KBM-7 (cell line): ENCODE measurements at regions not wholly inside any gene's neighbourhood (a gene's known extent, or its start where the extent isn't known, plus 50 kb on each side); places are given as distances from the start of the nearest gene placed in this dataset.

Source experiments
- DNase-seq: peaks from one replicate; pipeline ENCODE4 v3.0.0-alpha.2; 2015
- in situ Hi-C: fragments of 300-500 bp; cut with MboI; formaldehyde crosslinking; loops from 2 replicates; pipeline ENCODE4 v1.14.3; 2020; ENCODE audit warnings: low sequenced_read_pairs, low pct_unique_long_range_greater_than_20kb, mixed read lengths

DNA sequence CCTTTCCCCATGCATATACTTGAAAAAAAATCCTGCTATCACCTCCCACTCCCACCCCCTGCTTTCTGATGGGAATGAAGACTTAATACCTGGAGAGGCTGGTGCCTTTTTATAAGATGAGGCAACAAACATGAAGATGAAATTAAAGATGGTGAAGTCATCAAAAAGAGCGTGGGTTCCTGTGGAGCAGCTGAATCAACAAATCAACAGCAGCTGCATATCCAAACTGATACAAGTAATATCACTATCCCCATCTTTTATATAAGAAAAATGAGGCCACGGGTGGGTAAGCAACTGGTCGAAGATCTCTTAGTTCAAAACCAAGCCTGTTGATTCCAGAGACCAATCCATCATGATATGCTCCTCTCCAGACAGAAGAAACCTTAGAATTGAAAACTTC lies 268.5 kb downstream of the ENC1 start:
- no peak for DNase-seq
- in situ Hi-C loops = no loop called here

DNA sequence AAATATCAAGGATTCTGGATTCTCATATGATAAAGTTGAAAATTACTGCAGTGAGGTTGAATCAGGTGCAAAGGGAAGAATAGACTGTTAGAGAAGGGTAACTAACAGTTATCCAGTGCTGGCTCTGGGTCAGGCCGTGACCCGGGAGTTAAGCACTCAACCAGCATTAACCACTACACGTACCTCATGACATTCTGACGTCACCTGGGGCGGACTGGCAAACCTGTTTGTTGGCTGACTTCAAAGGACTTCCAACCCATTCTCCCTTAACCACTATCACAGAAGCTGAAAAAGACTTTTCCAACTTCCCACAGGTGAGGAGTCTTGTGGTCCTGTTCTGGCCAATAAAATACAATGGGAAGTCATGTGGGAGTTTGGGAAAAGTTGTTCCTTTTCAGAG lies 268.9 kb downstream of the ENC1 start:
- in situ Hi-C loops = no loop called here
- DNase-seq = no peak

DNA sequence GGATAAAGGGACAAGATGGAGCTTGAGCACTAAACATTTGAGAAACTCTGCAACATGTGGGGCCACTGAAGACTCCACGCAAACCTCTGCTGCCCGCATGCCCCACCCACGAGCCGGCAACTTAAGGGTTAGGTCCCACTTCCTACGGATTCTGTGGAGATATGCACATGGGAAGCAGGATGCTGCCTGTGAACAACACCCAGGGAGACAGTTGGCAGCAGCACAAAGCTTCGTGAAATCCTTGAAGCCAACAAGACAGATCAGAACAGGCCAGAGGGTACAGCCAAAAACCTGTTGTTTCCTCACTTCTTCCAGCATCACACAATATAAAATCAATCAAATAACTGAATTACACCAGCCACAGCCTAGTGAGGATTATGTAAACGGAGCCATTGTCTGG lies 270.4 kb downstream of the ENC1 start:
- DNase-seq = no peak
- in situ Hi-C loops = no loop called here

DNA sequence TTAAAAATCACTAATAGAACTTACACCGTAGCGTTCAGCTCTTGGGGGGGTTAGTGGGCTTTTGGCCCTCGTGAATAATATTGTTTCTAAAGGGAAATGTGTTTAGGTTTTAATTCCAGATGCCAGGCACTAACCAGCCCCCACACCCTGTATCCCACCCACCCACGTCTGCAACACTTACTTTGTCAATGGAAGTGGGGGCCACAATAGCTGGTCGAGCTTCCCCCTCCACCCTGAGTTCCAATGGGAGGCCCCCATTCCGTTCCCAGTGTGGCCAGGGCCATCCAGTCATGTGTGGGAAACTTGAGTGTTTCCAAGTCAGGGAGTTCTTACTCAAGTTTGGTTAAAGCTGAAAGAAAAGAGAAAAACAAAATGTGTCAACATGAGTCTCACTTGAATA lies 271.4 kb downstream of the ENC1 start:
- in situ Hi-C loops = no loop called here
- no peak for DNase-seq

DNA sequence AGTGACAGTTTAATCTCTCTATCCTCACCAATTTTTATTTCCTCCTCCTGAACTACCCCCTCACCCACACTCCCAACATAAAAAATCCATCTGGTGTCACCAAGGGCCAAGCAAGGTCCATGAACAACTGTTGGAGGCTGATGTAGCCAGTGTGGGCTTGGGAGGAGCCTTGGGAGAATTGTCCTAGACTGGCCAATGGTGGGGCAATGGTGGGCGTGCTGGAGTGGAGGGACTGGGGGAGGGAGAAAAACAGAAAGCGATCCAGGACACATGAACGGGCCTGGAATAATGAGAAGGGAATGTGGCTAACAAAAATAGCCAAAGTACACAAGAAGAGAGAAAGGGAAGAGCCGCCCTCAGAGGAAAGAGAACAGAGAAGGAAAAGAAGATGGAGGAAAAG lies 272.6 kb downstream of the ENC1 start:
- in situ Hi-C loops = no loop called here
- DNase-seq = no peak

DNA sequence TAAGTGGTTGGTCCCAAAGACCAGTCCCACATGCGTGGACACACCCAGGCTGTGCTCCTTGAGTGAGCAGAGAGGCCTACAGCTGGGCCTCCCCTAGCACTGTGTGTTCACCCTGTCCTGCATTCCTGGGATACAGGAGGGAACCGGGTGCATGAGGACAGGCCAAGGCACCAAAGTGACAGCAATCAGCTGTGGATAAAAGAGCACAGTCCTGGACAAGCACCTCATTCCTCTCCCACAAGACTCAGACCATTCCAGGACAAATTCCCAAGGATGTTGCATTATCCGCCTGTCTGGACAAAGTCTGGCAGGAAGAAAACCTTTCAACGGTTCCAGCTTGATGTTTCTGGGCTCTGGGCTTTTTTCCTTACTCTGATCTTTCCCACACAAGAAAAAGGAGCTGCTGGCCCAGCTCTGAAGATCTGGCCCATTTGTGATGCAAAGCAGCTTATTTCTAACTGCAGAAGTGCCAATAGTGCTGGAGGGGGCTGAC lies 273.2 kb downstream of the ENC1 start:
- in situ Hi-C loops = no loop called here
- no peak for DNase-seq

DNA sequence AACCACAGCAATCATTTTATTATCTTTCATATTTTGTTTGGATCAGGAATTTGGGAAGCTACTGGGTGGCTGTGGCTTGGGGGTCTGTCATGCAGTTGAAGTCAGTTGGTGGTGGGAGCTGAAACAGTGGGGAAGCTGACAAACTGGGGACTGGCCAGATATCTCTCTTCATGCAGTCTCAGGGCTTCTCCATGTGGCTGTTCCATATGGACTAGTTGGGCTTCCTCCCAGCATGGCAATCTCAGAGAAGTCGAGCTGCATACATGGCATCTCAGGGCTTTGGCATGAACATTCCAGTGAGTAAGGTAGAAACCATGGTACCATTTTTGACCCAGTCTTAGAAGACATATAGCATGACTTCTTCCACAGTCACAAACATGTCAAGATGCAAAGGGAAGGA lies 274.8 kb downstream of the ENC1 start:
- in situ Hi-C loops = no loop called here

DNA sequence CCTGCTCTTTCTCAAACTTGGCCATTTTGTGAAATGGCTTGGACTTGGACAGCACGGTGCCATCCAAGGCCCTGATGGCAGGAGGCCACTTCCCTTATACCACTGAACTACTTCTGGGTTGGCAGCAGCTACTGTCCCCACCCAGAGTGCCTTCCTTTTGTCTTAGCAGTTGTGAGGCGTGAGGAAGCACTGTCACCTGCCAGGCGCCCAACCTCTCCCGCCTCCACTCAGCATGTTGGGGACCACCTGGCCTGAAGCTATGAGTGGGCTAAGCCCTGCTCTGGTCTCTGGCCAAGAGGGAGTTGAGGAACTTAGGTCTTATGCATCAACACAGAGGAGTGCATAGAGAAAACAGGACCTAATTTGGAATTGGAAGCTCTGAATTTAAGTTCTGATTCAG lies 276.0 kb downstream of the ENC1 start:
- DNase-seq = no peak

More for the DNA sequence above, 274.8 kb downstream of the ENC1 start:
- no peak for DNase-seq

DNA sequence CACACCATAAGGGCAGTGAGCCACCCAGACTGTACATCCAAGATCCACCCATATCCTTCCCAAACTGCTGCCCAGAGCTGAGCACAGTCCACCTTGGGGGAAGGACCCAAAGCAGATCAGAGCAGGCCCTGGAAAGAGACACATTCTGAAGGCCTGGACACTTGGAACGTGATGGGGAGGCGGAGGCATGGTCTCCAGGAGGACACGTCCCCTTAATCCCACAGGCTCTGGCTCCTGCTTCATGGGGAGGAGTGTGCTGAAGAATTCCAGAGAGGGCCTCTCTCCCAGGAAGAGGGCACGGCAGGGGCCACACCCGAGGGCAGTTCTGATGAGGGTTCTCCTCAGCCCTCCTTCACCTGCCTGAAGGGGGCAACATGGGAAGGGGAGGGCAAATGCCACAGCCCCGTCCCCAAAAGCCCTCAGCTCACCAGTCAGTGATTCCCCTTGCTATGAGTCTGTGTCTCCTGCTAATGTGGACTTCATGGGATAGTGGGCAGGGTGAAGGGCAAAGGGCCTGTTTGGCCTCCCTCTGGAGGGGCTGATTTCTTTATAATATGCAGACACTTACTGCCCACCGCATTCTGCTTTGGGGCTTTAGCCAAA lies 276.8 kb downstream of the ENC1 start:
- no peak for DNase-seq
- in situ Hi-C loops = no loop called here

More for the DNA sequence above, 276.0 kb downstream of the ENC1 start:
- in situ Hi-C loops = no loop called here

DNA sequence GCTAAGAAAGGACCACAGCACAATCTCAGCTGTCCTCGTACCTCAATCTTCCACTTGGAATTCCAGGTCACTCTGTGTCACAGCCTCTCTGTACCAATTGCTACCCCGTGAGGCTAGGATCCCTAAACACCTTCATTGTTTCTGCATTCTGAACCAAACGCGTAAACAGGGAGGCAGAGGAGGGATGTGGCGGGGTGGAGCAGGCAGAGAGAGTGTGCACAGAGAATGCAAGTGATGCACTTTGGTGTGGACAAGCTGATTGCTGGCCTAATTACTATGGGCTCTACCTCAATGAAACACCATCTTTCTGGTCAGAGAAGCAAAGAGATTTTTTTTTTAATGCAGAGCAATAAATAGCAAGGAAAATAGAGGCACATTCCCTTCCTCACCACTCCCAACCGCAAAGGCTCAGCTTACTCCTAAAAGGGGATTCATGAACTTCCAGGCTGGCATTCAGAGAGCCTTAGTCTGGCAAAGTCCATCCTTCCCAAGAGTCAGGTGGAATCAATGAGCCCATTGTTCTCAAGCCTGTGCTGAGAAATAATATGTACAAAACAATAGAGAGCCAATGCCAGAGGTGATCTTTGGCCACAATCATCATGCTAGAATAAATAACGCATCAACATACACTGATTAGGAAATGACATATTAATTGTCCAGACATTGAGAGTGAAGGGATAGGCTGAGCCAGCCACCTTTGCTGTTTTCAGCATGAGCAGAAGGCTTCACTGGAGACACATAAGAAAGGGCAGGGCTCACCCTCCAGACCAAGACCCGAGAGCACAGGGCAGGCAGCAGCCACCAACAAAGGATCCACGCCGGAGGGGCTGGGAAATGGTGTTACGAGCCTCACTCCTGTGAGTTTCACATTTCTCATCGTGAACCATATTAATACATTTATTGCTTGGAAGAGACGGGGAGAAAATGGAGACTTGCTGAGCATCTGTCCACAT lies 278.8 kb downstream of the ENC1 start:
- DNase-seq = no peak
- in situ Hi-C loops = no loop called here

DNA sequence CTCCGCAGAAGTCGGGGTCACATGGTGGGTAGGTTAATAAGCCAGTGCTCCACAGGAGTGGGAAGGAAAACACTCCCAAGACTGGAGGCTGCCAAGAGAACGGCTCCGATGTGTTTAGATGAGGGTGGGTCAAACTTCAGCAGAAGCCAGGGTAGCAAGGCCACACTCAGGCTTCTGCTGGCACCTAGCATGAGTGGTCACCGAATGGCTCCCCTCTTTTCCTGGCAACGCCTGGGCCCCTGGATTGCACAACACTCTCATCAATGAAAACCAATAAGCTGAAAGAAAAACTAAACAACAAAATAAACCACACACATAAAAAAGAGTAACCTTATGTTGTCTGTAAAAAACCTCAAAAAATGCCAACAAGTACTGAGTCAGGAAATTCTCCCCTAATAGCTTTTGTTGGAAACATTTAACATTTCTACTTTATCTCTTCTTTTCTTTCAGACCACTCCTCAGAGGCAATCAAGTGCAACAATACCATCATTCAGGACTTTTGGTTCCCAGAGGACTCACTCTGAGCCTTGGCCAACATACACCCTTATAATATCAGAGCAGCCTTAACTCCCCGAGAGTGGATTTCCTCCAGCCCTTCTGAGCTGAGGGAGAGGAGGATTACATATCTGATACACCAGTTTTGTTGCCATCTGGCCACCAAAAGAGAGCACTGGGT lies 279.9 kb downstream of the ENC1 start:
- in situ Hi-C loops = no loop called here
- no peak for DNase-seq

DNA sequence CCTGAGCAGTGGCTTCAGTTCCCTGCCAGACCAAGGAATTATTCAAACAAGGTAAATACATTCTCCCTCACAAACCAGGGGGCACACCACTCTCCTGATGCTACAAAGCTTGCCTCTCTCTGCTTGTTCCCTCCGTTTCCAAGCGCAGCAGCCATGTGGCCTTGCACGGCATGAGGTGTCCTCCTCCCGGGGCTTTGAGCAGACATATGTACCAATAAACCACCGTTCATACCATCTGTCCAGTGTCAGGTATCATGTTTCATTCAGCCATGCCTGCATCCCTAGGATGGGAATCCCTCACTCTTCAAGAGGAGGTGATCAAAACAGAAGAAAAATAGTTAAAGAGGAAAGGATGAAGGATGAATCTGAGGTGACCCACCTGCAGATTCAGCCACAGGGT lies 282.7 kb downstream of the ENC1 start:
- in situ Hi-C loops = no loop called here
- no peak for DNase-seq

DNA sequence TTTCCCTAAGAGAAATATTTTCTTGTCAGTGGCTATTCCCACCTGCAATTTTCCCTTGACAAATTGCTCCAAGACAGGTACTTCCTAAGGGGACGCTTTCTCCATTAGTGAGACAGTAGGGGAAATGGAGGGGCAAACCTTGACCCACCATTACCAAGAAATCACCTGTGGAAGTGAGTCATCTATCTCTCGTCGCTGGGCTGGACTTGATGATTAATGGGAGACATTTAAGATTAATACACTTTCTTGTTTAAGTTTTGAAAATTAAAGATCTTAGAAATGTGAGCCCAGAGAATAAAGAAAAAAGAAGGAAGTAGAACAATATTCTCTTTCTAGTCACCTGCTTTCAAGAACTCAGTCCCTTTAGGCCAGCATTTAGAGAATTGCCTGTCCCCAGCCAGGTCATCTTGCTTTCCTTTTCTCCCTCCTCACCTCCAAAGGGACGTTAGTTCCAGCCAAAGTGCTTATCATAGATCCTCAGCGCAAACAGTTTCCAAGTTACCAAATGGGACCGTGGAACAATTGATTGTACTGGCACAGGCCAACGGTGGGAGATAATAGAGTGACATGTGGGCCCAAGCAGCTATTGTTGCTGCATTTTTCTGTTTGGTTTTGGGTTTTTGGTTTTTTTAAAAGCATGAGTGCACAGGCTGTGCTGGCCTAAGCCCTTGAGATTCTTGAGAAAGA lies 284.4 kb downstream of the ENC1 start:
- DNase-seq = no peak
- in situ Hi-C loops = no loop called here

DNA sequence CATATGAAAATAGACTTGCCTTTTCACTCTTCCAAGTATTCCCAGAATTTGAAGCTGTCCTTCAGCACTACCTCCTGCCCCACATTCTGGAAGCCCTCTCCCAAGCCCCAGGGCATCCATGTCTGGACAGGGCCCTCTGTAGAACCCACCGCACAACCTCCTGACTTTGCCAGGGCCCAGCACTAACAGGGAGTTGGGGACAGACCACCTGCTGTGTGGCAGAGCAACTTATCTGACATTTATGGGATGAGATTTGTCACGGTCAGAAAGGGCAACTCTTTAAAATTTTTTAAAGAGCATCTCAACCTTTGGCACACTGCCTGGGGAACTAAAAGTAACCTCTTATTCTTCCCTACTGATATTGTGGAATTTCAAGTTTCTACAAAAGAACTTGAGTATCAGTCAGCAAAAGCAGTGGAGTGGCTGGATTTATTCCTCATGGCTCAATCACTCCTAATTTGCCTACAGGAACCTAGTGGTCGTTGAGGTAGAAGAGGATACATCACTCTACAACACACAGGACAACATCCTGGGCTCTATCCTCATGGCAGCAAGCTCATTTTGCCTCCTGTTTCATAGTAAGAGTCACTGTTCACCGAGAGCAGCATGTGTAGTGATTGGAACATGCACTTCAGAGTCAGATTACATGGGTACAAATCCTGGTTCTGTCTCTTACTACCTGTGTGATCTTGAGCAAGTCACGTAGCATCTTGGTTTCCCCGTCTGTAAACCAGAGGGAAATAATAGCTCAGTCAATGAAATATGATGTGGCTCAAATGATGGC lies 285.3 kb downstream of the ENC1 start:
- DNase-seq = no peak
- in situ Hi-C loops = no loop called here

DNA sequence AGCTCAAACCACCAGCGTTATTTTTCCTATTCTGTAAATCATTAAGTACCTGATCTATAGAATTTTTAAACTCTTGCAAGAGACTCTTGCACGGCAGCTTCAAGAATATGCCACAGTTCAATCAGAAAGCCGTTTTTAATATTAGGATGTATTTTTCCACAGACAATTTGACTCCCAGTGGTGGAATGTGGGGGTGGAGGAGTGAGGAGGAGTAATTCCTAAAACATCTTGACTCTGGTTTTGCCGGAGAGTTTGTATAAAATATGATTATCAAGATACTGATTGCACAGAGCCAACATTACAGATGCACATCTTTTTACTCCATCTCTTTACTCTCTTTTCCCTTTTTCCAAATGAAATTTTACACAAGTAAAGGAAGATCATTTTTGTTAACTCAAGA lies 288.3 kb downstream of the ENC1 start:
- in situ Hi-C loops = no loop called here

DNA sequence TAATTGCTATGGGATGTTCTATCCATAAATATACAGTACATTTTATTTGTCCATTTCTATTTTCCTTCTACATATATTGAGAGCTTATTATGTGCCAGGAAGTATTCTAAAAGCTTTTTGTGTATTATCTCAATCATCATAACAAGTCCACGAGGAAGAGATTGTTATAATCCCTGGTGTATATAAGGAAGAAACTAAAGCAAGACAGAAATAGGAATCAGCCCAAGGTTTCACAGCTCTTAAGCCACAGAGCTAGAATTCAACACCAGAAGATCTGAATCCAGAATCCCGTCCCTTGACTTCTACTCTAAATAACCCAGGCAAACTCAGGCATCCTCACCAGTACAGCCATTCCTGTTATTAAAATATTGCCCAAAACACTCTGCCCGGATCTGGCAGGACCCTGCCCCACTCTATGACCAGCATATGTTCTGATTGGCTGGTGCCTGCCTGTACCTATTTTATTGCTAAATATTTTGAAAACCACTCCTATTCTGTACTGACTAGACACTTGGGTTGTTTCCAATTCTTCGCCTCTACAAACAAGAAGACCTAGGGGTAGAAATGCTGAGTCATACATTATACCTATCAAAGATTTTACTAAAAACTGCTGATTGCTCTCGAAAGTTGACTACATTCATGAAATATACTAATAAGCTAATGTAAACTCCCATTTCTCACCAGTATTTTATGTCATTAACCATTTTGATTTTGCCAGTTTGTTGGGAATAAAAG lies 297.4 kb downstream of the ENC1 start:
- DNase-seq = no peak

More for the DNA sequence above, 288.3 kb downstream of the ENC1 start:
- no peak for DNase-seq

DNA sequence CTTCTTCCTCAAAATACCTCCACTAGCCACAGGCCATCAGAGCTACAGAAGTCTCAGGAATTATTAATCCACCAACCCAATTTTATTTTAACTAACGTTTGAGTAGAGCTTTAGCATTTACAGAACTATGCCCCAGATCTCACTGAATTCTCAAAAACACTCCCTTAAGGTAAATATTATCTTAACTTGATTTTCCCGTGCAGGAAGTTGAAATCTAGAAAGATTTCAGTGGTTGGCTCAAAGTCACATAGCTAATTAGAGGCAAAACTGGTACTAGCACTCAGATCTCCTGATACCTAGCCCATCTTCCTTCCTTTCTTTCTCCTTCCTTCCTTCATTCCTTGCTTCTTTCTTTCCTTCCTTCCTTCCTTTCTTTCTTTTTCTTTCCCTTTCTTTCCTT lies 298.3 kb downstream of the ENC1 start:
- DNase-seq = no peak
- in situ Hi-C loops = no loop called here

More for the DNA sequence above, 297.4 kb downstream of the ENC1 start:
- in situ Hi-C loops = no loop called here

DNA sequence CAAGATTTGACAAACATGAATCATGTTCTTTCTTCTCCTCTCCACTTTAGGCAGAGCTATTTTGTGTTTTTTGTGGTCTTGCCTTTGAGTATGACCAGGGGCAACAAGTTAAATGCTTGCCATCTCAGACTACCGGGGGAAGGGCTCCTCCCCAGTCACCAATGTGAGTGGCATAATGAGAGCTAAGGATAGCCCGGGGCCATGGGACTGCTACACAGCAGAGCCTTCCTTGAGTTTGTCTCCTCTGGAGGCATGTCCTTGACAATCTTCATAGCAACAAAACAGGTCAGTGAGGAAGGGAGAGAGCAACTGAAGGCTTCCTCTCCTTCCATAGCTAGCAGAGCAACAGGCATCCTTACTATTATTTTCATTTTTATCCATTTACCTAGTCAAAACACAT lies 299.3 kb downstream of the ENC1 start:
- in situ Hi-C loops = no loop called here
- DNase-seq = no peak
